ENCODE measurements at regions not wholly inside any gene's neighbourhood (a gene's known extent, or its start where the extent isn't known, plus 50 kb on each side); places are given as distances from the start of the nearest gene placed in this dataset.

- TF ChIP-seq, protein P1, sequence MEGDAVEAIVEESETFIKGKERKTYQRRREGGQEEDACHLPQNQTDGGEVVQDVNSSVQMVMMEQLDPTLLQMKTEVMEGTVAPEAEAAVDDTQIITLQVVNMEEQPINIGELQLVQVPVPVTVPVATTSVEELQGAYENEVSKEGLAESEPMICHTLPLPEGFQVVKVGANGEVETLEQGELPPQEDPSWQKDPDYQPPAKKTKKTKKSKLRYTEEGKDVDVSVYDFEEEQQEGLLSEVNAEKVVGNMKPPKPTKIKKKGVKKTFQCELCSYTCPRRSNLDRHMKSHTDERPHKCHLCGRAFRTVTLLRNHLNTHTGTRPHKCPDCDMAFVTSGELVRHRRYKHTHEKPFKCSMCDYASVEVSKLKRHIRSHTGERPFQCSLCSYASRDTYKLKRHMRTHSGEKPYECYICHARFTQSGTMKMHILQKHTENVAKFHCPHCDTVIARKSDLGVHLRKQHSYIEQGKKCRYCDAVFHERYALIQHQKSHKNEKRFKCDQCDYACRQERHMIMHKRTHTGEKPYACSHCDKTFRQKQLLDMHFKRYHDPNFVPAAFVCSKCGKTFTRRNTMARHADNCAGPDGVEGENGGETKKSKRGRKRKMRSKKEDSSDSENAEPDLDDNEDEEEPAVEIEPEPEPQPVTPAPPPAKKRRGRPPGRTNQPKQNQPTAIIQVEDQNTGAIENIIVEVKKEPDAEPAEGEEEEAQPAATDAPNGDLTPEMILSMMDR (conservative IDR thresholded peaks at IDR 0.05) = no peak
- TF ChIP-seq ZFX (IDR thresholded peaks at IDR 0.05) = no peak
- H3K27ac ChIP-seq = no peak overlapping the region
Measured at GRCh38 chr10:36840788-36841187, 284.6 kb upstream of the ANKRD30A start.

- TF ChIP-seq ZFX (IDR thresholded peaks at IDR 0.05) = no peak
- TF ChIP-seq, protein P1 (conservative IDR thresholded peaks at IDR 0.05) = no peak
- H3K27ac ChIP-seq = no peak overlapping the region
Measured at GRCh38 chr10:36837416-36837815, 288.0 kb upstream of the ANKRD30A start.

GRCh38 chr10:36819781-36820180, 305.6 kb upstream of the ANKRD30A start:
- H3K27ac ChIP-seq = no peak overlapping the region
- TF ChIP-seq, protein P1 (conservative IDR thresholded peaks at IDR 0.05) = no peak
- TF ChIP-seq ZFX (IDR thresholded peaks at IDR 0.05) = no peak

DNA sequence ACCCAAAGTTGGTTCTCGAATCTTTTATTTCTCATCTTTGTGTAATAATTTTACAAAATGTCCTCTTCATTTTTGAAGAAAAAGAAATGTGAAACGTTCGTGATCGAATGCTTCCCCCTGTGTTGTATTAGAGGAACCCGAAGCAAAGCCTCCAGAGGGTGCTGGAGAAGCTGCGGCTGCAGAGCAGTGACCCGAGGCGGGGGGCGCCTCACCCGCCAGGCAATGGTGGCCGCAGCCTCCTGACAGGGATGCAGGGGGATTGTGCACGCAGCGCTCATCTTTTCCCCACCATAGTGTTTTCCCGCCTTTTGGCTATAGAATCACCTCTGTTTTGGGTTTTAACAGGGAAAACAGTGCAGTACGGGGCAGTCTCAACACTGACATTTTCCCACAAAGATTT, 307.5 kb upstream of the ANKRD30A start:
- H3K27ac ChIP-seq = no peak overlapping the region
- TF ChIP-seq, protein P1 (conservative IDR thresholded peaks at IDR 0.05) = no peak
- TF ChIP-seq ZFX (IDR thresholded peaks at IDR 0.05) = no peak

DNA sequence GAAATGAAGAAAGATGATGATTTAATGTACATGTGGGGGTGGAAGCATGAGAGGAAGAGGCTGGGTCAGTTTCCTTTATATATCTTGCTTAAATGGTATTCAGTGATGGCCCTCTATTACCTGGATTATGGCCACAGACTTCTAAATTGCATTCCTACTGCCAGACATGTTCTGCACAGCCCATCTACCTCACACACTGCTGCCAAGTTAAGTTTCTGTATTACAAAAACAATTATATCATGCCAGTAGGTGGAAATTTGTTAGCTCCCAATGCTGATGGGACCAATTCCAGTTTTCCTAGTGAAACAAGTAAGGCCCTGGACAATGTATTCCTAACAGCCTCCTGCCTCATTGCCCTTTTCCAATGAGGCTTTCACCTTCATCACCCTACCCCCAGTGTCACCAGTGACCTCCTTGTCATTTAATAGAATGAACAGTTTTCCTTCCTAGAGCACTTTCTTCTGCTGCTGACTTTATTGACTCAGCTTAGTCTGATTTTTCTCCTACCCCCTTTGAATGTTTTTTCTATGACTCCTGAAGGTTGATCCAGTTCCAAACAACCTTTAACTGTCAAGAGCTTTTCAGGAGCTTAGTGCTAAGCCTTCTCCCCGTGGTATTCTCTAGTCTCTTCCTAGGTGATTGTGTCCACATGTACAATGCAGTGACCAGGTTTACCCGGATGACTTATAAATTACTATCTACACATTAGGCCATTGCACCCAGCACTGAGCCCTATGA, 316.6 kb upstream of the ANKRD30A start:
- TF ChIP-seq, protein P1 (conservative IDR thresholded peaks at IDR 0.05) = no peak
- H3K27ac ChIP-seq = no peak overlapping the region

GRCh38 chr10:36803229-36803628, 322.2 kb upstream of the ANKRD30A start:
- no peak for TF ChIP-seq ZFX (IDR thresholded peaks at IDR 0.05)
- TF ChIP-seq, protein P1 (conservative IDR thresholded peaks at IDR 0.05) = no peak

GRCh38 chr10:36802490-36803153, 322.8 kb upstream of the ANKRD30A start:
- H3K27ac ChIP-seq = no peak overlapping the region
- no peak for TF ChIP-seq ZFX (IDR thresholded peaks at IDR 0.05)
- TF ChIP-seq, protein P1 (conservative IDR thresholded peaks at IDR 0.05) = no peak

More at GRCh38 chr10:36803229-36803628, 322.2 kb upstream of the ANKRD30A start:
- no peak overlapping the region for H3K27ac ChIP-seq

Data from C4-2B (cell line).